ENCODE measurements at regions not wholly inside any gene's neighbourhood (a gene's known extent, or its start where the extent isn't known, plus 50 kb on each side); places are given as distances from the start of the nearest gene placed in this dataset.

DNA sequence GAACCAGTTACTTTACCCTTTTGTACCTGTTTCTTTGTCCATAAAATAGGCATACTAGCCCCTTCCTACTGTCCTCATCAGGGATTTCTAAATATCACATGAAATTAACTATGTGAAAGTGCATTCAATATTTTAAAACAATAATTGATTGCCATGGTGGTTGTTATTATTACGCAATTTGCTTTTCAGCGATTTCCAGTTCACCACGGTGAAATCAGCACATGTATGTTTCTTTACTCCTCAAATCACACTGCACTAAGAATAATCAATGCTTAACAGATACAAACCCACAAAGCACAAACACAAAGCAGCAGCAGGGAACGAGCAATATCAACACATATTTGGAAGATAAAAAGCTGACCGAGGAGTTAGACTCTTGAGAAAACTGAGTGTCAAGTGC is 371.3 kb upstream of the NOCT start:
- H3K36me3 Mint-ChIP-seq (ENCODE audit: unreplicated experiment) = no peaks in the 10 kb centered on the region
- no peak for DNase-seq (ENCODE audit: extremely low spot score, unreplicated experiment)
- H3K27me3 Mint-ChIP-seq (ENCODE audit: unreplicated experiment) = no peaks in the 10 kb centered on the region
- peaks cover 29% of the 10 kb centered on the region for H3K4me1 Mint-ChIP-seq (ENCODE audit: unreplicated experiment)
- H3K27ac Mint-ChIP-seq (ENCODE audit: unreplicated experiment) = peak overlapping the region; percentile 33
- no peaks in the 10 kb centered on the region for H3K9me3 Mint-ChIP-seq (ENCODE audit: unreplicated experiment)
- H3K4me3 Mint-ChIP-seq (ENCODE audit: unreplicated experiment) = no peak overlapping the region
- TF ChIP-seq, protein P1, sequence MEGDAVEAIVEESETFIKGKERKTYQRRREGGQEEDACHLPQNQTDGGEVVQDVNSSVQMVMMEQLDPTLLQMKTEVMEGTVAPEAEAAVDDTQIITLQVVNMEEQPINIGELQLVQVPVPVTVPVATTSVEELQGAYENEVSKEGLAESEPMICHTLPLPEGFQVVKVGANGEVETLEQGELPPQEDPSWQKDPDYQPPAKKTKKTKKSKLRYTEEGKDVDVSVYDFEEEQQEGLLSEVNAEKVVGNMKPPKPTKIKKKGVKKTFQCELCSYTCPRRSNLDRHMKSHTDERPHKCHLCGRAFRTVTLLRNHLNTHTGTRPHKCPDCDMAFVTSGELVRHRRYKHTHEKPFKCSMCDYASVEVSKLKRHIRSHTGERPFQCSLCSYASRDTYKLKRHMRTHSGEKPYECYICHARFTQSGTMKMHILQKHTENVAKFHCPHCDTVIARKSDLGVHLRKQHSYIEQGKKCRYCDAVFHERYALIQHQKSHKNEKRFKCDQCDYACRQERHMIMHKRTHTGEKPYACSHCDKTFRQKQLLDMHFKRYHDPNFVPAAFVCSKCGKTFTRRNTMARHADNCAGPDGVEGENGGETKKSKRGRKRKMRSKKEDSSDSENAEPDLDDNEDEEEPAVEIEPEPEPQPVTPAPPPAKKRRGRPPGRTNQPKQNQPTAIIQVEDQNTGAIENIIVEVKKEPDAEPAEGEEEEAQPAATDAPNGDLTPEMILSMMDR (IDR thresholded peaks at IDR 0.05) = no peak

DNA sequence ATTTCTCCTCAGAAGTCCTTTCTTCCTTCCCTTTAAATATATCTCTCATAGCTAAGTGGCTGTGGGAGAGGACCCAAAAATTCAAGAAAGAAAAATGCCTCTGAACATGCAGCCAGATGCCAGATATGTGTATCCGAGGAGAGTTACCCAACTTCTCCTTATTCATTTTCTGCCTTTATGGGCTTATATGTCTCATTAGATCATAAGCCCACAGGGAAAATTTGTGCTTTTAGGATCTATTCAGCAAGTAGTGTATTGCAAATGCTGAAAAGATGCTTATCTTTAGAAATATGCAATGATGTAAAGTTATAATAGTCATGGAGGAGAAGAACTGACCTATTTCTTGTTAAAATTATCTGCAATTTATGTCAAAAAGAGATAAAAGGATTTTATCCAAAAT is 371.8 kb upstream of the NOCT start:
- no peaks in the 10 kb centered on the region for H3K27me3 Mint-ChIP-seq (ENCODE audit: unreplicated experiment)

DNA sequence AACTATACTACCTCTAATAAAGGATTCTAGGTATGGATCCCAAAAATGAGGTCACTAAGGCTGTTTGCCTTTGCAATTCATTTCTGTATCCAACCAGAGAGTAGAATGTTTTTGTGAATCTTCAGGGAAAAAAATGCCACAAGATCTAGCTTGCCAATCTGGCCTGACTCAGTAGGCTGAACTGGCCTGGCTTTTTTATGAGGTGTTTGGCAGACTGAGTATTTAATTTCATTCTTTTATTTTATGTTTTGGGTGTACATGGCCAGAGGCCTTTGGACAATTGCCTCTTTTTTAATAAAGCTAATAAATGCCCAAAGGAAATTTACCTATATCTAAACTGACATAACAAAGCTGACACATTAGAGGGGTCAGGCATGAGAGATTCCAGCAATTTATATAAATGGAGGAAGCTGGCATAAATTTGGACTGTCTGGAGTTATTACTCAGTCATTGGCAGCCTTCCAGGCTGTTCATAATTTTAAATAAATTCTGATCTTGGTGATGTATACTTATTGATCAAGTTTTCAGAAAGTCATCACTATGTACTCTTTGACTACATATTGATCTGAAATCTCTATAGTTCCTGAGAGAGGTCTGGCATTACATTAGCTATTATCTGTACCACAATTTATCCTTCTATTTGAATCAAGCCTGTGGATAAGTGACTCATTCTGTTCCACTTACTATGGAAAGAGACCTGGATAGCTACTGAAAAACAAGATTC is 376.4 kb upstream of the NOCT start:
- TF ChIP-seq, protein P1 (IDR thresholded peaks at IDR 0.05) = no peak
- Mint-ChIP-seq H3K36me3 (ENCODE audit: unreplicated experiment) (no peaks in the 10 kb centered on the region), H3K4me3 (ENCODE audit: unreplicated experiment) (no peak overlapping the region), H3K27ac (ENCODE audit: unreplicated experiment) (no peak overlapping the region), H3K27me3 (ENCODE audit: unreplicated experiment) (no peaks in the 10 kb centered on the region), H3K4me1 (ENCODE audit: unreplicated experiment) (peaks cover 10% of the 10 kb centered on the region), H3K9me3 (ENCODE audit: unreplicated experiment) (no peaks in the 10 kb centered on the region)
- DNase-seq (ENCODE audit: extremely low spot score, unreplicated experiment) = no peak

More for the DNA sequence above, 371.8 kb upstream of the NOCT start:
- H3K9me3 Mint-ChIP-seq (ENCODE audit: unreplicated experiment) = no peaks in the 10 kb centered on the region
- H3K36me3 Mint-ChIP-seq (ENCODE audit: unreplicated experiment) = no peaks in the 10 kb centered on the region
- no peak overlapping the region for H3K4me3 Mint-ChIP-seq (ENCODE audit: unreplicated experiment)
- no peak overlapping the region for H3K27ac Mint-ChIP-seq (ENCODE audit: unreplicated experiment)
- TF ChIP-seq, protein P1 (IDR thresholded peaks at IDR 0.05) = no peak
- DNase-seq (ENCODE audit: extremely low spot score, unreplicated experiment) = no peak
- H3K4me1 Mint-ChIP-seq (ENCODE audit: unreplicated experiment) = peaks cover 33% of the 10 kb centered on the region

DNA sequence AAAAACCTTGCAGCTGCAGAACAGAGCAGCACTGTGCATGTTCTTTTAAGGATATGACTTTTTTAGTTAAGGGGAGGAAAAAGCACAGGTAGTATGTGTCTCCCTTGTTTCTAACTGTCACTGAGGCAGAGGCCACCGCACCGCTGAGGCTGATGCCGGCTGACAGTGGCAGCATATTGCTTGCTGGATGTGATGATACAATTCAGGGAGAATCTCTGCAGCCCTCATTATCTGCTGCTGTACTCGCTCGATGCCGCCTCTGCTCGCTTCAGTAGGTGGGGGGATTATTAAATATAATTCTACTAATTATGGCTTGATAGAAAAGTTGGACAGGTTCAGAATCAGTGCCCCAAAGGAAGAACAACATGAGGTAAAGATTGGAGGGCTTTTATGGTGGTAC is 378.8 kb upstream of the NOCT start:
- Mint-ChIP-seq H3K9me3 (ENCODE audit: unreplicated experiment) (peaks cover 9% of the 10 kb centered on the region), H3K27me3 (ENCODE audit: unreplicated experiment) (no peaks in the 10 kb centered on the region), H3K36me3 (ENCODE audit: unreplicated experiment) (no peaks in the 10 kb centered on the region), H3K4me1 (ENCODE audit: unreplicated experiment) (peaks cover 10% of the 10 kb centered on the region), H3K4me3 (ENCODE audit: unreplicated experiment) (no peak overlapping the region), H3K27ac (ENCODE audit: unreplicated experiment) (no peak overlapping the region)
- TF ChIP-seq, protein P1 (IDR thresholded peaks at IDR 0.05) = no peak
- no peak for DNase-seq (ENCODE audit: extremely low spot score, unreplicated experiment)

DNA sequence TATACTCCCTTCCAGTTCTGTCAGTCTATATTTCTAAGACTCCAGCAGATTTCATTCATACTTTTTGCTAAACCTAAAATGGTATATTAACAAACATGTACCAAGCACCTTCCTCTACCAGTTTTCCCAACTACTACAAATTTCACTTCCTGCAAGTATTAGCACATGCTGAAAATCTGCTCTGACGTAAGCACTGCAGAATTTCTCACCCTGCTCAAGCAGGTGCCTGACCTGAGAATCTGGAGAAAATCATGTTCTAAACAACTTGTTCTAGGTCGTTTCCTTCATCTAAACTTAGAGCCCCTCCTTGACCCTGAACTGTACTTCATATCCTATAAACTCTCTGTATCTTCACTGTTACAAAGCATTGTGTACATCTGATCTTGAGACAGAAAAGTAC is 380.7 kb upstream of the NOCT start:
- DNase-seq (ENCODE audit: extremely low spot score, unreplicated experiment) = no peak
- H3K27ac Mint-ChIP-seq (ENCODE audit: unreplicated experiment) = no peak overlapping the region
- peaks cover 12% of the 10 kb centered on the region for H3K4me1 Mint-ChIP-seq (ENCODE audit: unreplicated experiment)
- TF ChIP-seq, protein P1 (IDR thresholded peaks at IDR 0.05) = no peak
- no peaks in the 10 kb centered on the region for H3K27me3 Mint-ChIP-seq (ENCODE audit: unreplicated experiment)
- no peaks in the 10 kb centered on the region for H3K36me3 Mint-ChIP-seq (ENCODE audit: unreplicated experiment)
- H3K4me3 Mint-ChIP-seq (ENCODE audit: unreplicated experiment) = no peak overlapping the region
- H3K9me3 Mint-ChIP-seq (ENCODE audit: unreplicated experiment) = peaks cover 9% of the 10 kb centered on the region
